ENCODE measurements at regions not wholly inside any gene's neighbourhood (a gene's known extent, or its start where the extent isn't known, plus 50 kb on each side); places are given as distances from the start of the nearest gene placed in this dataset.

GRCh38 chr12:47007048-47007447 is 72.4 kb upstream of the PCED1B start:
- no peak for TF ChIP-seq CTCF (IDR thresholded peaks at IDR 0.05; ENCODE audit: insufficient read depth, missing control alignments)

GRCh38 chr12:47012552-47012951 is 66.9 kb upstream of the PCED1B start:
- TF ChIP-seq CTCF (IDR thresholded peaks at IDR 0.05; ENCODE audit: insufficient read depth, missing control alignments): no peak
- DNase-seq (ENCODE audit: insufficient read length, low spot score) (no peak), FAIRE-seq (no peak)

More at GRCh38 chr12:47007048-47007447, 72.4 kb upstream of the PCED1B start:
- FAIRE-seq (no peak), DNase-seq (ENCODE audit: insufficient read length, low spot score) (no peak)

- FAIRE-seq (no peak), DNase-seq (ENCODE audit: insufficient read length, low spot score) (no peak)
- TF ChIP-seq CTCF (IDR thresholded peaks at IDR 0.05; ENCODE audit: insufficient read depth, missing control alignments): no peak
Observed at GRCh38 chr12:47014474-47014873, 64.9 kb upstream of the PCED1B start.

- FAIRE-seq (no peak), DNase-seq (ENCODE audit: insufficient read length, low spot score) (no peak)
- no peak for TF ChIP-seq CTCF (IDR thresholded peaks at IDR 0.05; ENCODE audit: insufficient read depth, missing control alignments)
Observed at GRCh38 chr12:47015381-47015780, 64.0 kb upstream of the PCED1B start.

GRCh38 chr12:47017041-47017713 is 62.2 kb upstream of the PCED1B start:
- no peak for FAIRE-seq
- TF ChIP-seq CTCF (IDR thresholded peaks at IDR 0.05; ENCODE audit: insufficient read depth, missing control alignments): no peak
- no peak for DNase-seq (ENCODE audit: insufficient read length, low spot score)

GRCh38 chr12:47017901-47018475 is 61.4 kb upstream of the PCED1B start:
- DNase-seq (ENCODE audit: insufficient read length, low spot score): no peak
- TF ChIP-seq CTCF (IDR thresholded peaks at IDR 0.05; ENCODE audit: insufficient read depth, missing control alignments): no peak
- no peak for FAIRE-seq

GRCh38 chr12:47020211-47020821 is 59.1 kb upstream of the PCED1B start:
- DNase-seq (ENCODE audit: insufficient read length, low spot score) (no peak), FAIRE-seq (no peak)
- no peak for TF ChIP-seq CTCF (IDR thresholded peaks at IDR 0.05; ENCODE audit: insufficient read depth, missing control alignments)
